GM13977 (cell line): ENCODE measurements at regions not wholly inside any gene's neighbourhood (a gene's known extent, or its start where the extent isn't known, plus 50 kb on each side); places are given as distances from the start of the nearest gene placed in this dataset.

ENCODE experiments used
- DNase-seq: peaks from one replicate; pipeline ENCODE4 v3.0.0; 2012; ENCODE audit warnings: low spot score
- CTCF ChIP-seq: IDR thresholded peaks from 2 replicates; pipeline ENCODE4 v1.5.1; 2012; ENCODE audit warnings: mild to moderate bottlenecking, control low read depth; ENCODE audit not compliant: insufficient read depth; ENCODE audit errors: extremely low read depth, missing control alignments
- in situ Hi-C: fragments of 300-500 bp; cut with MboI; formaldehyde crosslinking; loops from one replicate; pipeline ENCODE4 v1.12.0; 2022; ENCODE audit warnings: low sequenced_read_pairs, low pct_unique_long_range_greater_than_20kb, mixed read lengths, inconsistent platforms; ENCODE audit not compliant: unreplicated experiment

GRCh38 chr13:80101040-80101439, 239.9 kb downstream of the SPRY2 start:
- no peak for TF ChIP-seq CTCF
- in situ Hi-C loops = no loop called here
- DNase-seq = no peak

- in situ Hi-C loops = no loop called here
- DNase-seq = no peak
- no peak for TF ChIP-seq CTCF
Measured at GRCh38 chr13:80100636-80101035, 240.3 kb downstream of the SPRY2 start.

- DNase-seq = no peak
- in situ Hi-C loops = no loop called here
- TF ChIP-seq CTCF = no peak
Measured at GRCh38 chr13:80097561-80097960, 243.4 kb downstream of the SPRY2 start.

- TF ChIP-seq CTCF = no peak
- no peak for DNase-seq
- in situ Hi-C loops = no loop called here
Measured at GRCh38 chr13:80096383-80096782, 244.5 kb downstream of the SPRY2 start.

DNA sequence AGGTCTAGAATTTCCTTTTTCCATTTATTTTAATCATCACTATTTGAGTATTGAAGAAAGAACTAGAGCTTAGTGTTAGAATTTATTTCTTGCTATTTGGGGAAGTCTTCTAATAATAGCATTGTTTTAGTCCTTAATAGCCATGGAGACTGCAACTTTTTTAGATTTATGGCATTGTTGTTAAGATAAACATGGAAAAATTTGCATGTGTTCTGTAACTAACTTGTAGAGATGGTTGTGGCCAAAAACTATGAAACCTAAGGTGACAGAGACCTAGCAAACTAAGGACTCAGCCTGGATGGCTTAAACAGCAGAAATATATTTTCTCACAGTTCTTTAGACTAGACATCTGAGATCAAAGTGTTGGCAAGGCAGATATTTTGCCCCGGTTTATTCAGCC, 246.4 kb downstream of the SPRY2 start:
- no peak for DNase-seq
- in situ Hi-C loops = no loop called here
- no peak for TF ChIP-seq CTCF

GRCh38 chr13:80093888-80094287, 247.0 kb downstream of the SPRY2 start:
- no peak for TF ChIP-seq CTCF
- in situ Hi-C loops = no loop called here
- DNase-seq = no peak

DNA sequence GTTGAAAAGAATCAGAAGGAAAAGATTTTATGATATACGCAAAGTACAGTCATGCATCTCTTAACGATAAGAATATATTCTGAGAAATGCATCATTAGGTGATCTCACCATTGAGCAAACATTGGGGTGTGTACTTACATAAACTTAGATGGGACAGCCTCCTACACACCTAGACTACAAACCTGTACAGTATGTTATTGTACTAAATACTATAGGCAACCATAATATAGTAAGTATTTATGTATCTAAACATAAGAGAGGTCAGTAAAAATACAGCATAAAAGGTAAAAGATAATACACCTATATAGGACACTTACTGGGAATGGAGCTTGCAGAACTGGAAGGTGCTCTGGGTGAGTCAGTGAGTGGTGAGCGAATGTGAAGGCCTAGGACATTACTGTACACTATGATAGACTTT, 254.6 kb downstream of the SPRY2 start:
- no peak for TF ChIP-seq CTCF
- in situ Hi-C loops = no loop called here
- no peak for DNase-seq
